ENCODE measurements at regions not wholly inside any gene's neighbourhood (a gene's known extent, or its start where the extent isn't known, plus 50 kb on each side); places are given as distances from the start of the nearest gene placed in this dataset.

DNA sequence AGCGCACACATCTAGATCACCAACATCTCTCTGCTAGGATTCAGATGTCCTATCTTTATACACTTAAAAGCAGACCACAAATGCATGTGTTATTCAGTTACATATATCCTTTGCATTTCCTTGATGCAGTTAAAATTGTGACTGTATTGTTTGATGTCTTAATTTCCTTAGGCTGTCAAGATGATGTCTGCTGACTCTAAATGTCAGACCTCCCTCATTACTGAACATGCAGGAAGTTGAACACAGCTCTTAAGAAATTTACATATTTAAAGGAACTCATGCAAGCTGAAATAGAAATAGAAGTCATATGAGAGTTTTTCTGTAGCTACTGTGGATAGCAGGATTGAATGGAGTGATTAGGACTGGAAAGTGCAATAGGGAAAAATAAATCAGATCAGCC lies 336.5 kb upstream of the SEMA6A start:
- intact Hi-C loops (cut with DNase I), result no loop called here
- Histone ChIP-seq H3K4me1 (peaks cover 16 to 29% of the 10 kb centered on the region in 2 donors), H3K27me3 (no peaks in the 10 kb centered on the region), H3K9me3 (no peaks in the 10 kb centered on the region), H3K36me3 (no peaks in the 10 kb centered on the region), H3K4me3 (replicated peaks in 1 of 3) (no peak overlapping the region), H3K27ac (no peak overlapping the region)
- TF ChIP-seq POLR2A (IDR thresholded peaks at IDR 0.05), result no peak
- TF ChIP-seq, protein P1, sequence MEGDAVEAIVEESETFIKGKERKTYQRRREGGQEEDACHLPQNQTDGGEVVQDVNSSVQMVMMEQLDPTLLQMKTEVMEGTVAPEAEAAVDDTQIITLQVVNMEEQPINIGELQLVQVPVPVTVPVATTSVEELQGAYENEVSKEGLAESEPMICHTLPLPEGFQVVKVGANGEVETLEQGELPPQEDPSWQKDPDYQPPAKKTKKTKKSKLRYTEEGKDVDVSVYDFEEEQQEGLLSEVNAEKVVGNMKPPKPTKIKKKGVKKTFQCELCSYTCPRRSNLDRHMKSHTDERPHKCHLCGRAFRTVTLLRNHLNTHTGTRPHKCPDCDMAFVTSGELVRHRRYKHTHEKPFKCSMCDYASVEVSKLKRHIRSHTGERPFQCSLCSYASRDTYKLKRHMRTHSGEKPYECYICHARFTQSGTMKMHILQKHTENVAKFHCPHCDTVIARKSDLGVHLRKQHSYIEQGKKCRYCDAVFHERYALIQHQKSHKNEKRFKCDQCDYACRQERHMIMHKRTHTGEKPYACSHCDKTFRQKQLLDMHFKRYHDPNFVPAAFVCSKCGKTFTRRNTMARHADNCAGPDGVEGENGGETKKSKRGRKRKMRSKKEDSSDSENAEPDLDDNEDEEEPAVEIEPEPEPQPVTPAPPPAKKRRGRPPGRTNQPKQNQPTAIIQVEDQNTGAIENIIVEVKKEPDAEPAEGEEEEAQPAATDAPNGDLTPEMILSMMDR (IDR thresholded peaks at IDR 0.05), result no peak
- no peak for DNase-seq
- 91 to 100% methylated on average over 1 of the region's 1 CpG for WGBS, 2 donors

DNA sequence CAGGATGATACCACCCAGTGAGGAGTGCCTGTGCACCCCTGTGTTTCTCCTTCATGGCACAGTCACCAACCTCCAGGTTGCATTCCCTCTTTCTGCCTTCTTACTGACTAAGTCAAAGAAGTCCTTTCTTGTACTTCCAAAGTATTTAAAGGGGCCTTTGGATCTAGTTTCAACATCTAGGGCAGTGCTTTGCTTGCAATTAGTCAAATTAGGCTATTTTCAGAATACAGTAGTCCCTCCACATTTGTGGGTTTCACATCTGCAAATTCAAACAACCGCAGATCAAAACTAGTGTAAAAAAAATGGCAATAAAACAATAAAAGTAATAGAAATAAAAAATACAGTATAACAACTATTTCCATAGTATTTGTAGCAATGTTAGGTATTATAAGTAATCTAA lies 333.9 kb upstream of the SEMA6A start:
- no peak for DNase-seq
- Histone ChIP-seq H3K9me3 (no peaks in the 10 kb centered on the region), H3K4me3 (replicated peaks in 1 of 3) (no peak overlapping the region), H3K27ac (no peak overlapping the region), H3K36me3 (no peaks in the 10 kb centered on the region), H3K27me3 (no peaks in the 10 kb centered on the region), H3K4me1 (peaks cover 16 to 29% of the 10 kb centered on the region in 2 donors)
- no peak for TF ChIP-seq POLR2A (IDR thresholded peaks at IDR 0.05)
- TF ChIP-seq, protein P1 (IDR thresholded peaks at IDR 0.05), result no peak
- intact Hi-C loops (cut with DNase I), result no loop called here
- WGBS, 2 donors, result 96 to 98% methylated on average over 1 of the region's 1 CpG

DNA sequence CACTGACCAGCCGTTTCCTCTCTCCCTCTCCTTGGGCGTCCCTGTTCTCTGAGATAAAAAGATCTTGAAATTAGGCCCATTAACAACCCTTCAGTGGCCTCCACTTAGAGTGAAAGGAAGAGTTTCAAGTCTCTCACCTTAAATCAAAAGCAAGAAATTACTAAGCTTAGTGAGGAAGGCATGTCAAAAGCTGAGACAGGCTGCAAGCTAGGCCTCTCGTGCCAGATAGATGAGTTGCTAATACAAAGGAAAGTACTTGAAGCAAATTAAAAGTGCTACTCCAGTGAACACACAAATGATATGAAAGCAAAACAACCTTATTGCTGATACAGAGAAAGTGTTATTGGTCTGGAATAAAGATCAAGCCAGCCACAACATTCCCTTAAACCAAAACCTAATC lies 331.3 kb upstream of the SEMA6A start:
- Histone ChIP-seq H3K4me3 (replicated peaks in 1 of 3) (no peak overlapping the region), H3K27ac (no peak overlapping the region), H3K27me3 (no peaks in the 10 kb centered on the region), H3K9me3 (no peaks in the 10 kb centered on the region), H3K4me1 (peaks cover 7 to 13% of the 10 kb centered on the region in 2 donors), H3K36me3 (no peaks in the 10 kb centered on the region)
- TF ChIP-seq, protein P1 (IDR thresholded peaks at IDR 0.05), result no peak
- no peak for TF ChIP-seq POLR2A (IDR thresholded peaks at IDR 0.05)
- DNase-seq, result no peak
- WGBS, 2 donors, result 82 to 85% methylated on average over 3 of the region's 3 CpGs
- intact Hi-C loops (cut with DNase I), result no loop called here

DNA sequence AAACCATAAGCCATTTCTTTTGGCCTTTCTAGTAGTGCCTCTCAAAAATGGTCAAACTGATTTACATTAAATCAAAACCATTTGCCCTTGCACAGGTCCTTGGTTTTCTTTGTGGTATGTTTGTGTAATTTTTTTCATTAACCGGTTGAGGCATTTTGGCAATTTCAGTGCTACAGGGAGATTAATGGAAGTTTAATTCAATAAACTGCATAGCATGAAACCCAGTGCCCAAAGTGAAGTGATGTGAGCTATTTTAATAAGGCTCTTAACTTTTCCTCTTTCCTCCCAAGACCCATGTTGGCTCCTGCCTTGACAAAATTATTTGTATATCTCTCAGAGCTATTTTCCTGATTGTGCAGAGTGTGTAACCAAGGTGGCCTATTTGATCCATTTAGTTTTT lies 326.2 kb upstream of the SEMA6A start:
- intact Hi-C loops (cut with DNase I), result no loop called here
- no peak for DNase-seq
- H3K27ac ChIP-seq, result peak overlapping the region in 1 of 3 donors; percentile 30
- H3K27me3 ChIP-seq, result no peaks in the 10 kb centered on the region
- H3K4me3 ChIP-seq (replicated peaks in 1 of 3), result no peak overlapping the region
- peaks cover 12 to 13% of the 10 kb centered on the region in 2 donors for H3K4me1 ChIP-seq
- TF ChIP-seq, protein P1 (IDR thresholded peaks at IDR 0.05), result no peak
- WGBS, 2 donors, result 69 to 73% methylated on average over 1 of the region's 1 CpG
- no peaks in the 10 kb centered on the region for H3K9me3 ChIP-seq
- H3K36me3 ChIP-seq, result no peaks in the 10 kb centered on the region

DNA sequence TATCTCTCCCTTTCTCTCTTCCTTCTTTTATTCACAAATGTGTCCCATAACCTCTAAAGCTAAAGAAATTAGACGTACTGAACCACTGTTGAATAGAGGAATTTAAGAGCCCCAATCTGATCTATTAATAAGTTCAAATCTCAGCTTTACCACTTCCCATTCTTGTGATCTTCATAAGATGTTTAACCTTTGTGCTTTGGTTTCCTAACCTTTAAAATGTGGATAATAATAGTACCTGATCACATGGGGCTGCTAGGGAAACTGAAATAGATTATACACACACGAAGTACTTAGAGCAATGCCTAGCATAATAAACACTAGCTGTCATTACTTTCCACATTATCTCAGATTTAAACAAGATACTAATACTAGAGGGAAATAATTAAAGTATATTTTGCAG lies 324.3 kb upstream of the SEMA6A start:
- Histone ChIP-seq H3K27ac (no peak overlapping the region), H3K27me3 (no peaks in the 10 kb centered on the region), H3K9me3 (no peaks in the 10 kb centered on the region), H3K4me3 (replicated peaks in 1 of 3) (no peak overlapping the region), H3K4me1 (peaks cover 12 to 13% of the 10 kb centered on the region in 2 donors), H3K36me3 (no peaks in the 10 kb centered on the region)
- DNase-seq, result no peak
- intact Hi-C loops (cut with DNase I), result no loop called here
- TF ChIP-seq POLR2A (IDR thresholded peaks at IDR 0.05), result no peak
- TF ChIP-seq, protein P1 (IDR thresholded peaks at IDR 0.05), result no peak
- 77 to 86% methylated on average over 2 of the region's 2 CpGs for WGBS, 2 donors

All from thyroid gland (tissue), 4 donors.